T47D (cell line): ENCODE measurements at regions not wholly inside any gene's neighbourhood (a gene's known extent, or its start where the extent isn't known, plus 50 kb on each side); places are given as distances from the start of the nearest gene placed in this dataset.

Experiments used
- DNase-seq, 2 experiments: peaks; one replicate each; pipeline versions ENCODE4 v3.0.0 to v3.0.0-alpha.2; 2011 to 2012; ENCODE audit warnings: low read depth in 1 of 2, low spot score in 1 of 2
- JUND ChIP-seq: IDR thresholded peaks from 2 replicates; pipeline ENCODE4 v1.6.1; 2012; ENCODE audit warnings: low read depth
- in situ Hi-C: cut with HindIII; loops from 2 replicates; pipeline ENCODE4 v1.10.0; 2016; ENCODE audit warnings: low sequenced_read_pairs, low pct_unique_long_range_greater_than_20kb

GRCh38 chr2:18156421-18156820, 278.0 kb downstream of the KCNS3 start:
- in situ Hi-C loops: no loop called here

GRCh38 chr2:18156002-18156401, 277.5 kb downstream of the KCNS3 start:
- TF ChIP-seq JUND: no peak
- in situ Hi-C loops: no loop called here
- DNase-seq: no peak

More at GRCh38 chr2:18156421-18156820, 278.0 kb downstream of the KCNS3 start:
- TF ChIP-seq JUND: no peak
- no peak for DNase-seq

- DNase-seq: peak in 1 of 2 experiments; percentile 31
- TF ChIP-seq JUND: no peak
- in situ Hi-C loops: no loop called here
Measured at GRCh38 chr2:18154812-18155211, 276.3 kb downstream of the KCNS3 start.

DNA sequence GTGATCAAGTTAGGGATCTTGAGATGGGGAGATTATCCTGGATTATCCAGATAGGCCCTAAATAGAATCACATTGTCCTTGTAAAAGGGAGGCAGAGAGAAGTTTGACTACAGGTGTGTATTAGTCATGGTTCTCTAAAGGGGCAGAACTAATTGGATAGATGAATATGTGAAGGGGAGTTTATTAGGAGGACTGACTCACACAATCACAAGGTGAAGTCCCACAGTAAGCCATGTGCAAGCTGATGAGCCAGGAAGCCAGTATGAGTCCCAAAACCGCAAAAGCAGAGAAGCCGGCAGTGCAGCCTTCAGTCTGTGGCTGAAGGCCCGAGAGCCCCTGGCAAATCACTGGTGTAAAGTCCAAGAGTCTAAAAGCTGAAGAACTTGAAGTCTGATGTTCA, 275.8 kb downstream of the KCNS3 start:
- no peak for DNase-seq
- in situ Hi-C loops: no loop called here
- TF ChIP-seq JUND: no peak

- no peak for DNase-seq
- no peak for TF ChIP-seq JUND
- in situ Hi-C loops: no loop called here
Measured at GRCh38 chr2:18153741-18154140, 275.3 kb downstream of the KCNS3 start.

DNA sequence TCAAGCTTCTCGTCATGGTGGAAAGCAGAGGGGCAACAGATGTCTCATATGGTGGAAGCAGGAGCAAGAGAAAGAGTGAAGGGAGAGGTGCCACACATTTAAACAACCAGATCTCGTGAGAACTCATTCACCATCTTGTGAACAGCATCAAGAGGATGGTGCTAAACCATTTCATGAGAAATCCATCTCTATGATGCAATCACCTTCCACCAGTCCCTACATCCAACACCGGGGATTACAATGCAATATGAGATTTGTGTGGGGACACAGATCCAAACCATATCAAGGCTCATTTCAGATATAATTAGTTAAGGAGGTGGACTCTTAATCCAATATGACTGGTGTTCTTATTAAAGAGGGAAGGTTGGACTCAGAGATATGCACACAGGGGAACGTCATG, 272.8 kb downstream of the KCNS3 start:
- no peak for DNase-seq
- in situ Hi-C loops: no loop called here
- TF ChIP-seq JUND: no peak

DNA sequence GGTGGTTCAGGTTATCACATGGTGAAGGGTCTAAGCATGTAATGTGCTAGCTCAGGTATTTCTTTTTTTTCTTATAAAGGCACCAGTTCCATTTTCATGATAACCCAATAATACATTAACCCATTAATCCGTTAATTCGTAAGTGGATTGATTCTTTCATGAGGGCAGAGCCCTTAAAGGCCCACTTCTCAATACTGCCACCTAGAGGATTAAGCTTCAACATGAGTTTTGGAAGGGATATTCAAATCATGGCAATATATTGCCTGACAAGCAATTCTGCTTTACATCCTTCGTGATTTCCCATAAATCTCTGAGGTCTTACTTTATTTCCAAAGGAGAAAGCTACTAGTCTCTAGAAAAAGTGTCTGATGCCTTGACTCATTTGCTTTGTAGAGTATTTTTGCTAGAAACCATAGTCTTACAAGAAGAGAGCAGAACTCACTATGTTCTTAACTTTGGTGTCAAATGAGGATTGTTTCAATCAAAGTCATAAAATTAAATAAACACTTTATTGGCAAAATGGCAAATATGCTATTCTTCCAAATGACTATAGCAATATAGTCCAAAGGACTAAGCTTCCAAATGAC, 271.3 kb downstream of the KCNS3 start:
- DNase-seq: peak; percentile 11 to 58
- in situ Hi-C loops: no loop called here
- TF ChIP-seq JUND: no peak

- no peak for TF ChIP-seq JUND
- in situ Hi-C loops: no loop called here
- DNase-seq: no peak
Measured at GRCh38 chr2:18136881-18137475, 258.5 kb downstream of the KCNS3 start.

GRCh38 chr2:18133310-18133709, 254.8 kb downstream of the KCNS3 start:
- in situ Hi-C loops: no loop called here
- DNase-seq: no peak
- TF ChIP-seq JUND: no peak

DNA sequence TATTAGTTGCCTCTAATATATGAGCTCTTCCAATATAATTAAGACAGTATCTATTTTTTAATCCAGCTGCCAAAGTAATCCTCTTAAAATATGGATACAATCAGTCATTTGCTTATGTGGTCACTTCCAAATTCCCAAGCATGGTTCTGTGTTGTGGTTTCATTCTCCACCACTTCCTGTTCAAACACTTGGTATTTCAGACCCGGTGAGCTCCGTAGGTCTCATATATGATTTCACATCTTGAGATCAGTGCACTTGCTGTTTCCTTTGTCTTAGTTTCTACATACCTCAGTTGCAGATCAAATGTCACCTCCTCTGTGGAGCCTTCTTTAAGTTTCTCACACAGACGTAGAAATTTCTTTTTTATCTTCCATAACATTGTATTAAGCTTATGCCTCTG, 254.2 kb downstream of the KCNS3 start:
- in situ Hi-C loops: no loop called here
- TF ChIP-seq JUND: no peak
- peak in 1 of 2 experiments; percentile 28 for DNase-seq

GRCh38 chr2:18131761-18132160, 253.3 kb downstream of the KCNS3 start:
- TF ChIP-seq JUND: no peak
- no peak for DNase-seq

GRCh38 chr2:18129348-18129747, 250.9 kb downstream of the KCNS3 start:
- in situ Hi-C loops: no loop called here
- TF ChIP-seq JUND: no peak
- DNase-seq: no peak

More at GRCh38 chr2:18131761-18132160, 253.3 kb downstream of the KCNS3 start:
- in situ Hi-C loops: no loop called here

DNA sequence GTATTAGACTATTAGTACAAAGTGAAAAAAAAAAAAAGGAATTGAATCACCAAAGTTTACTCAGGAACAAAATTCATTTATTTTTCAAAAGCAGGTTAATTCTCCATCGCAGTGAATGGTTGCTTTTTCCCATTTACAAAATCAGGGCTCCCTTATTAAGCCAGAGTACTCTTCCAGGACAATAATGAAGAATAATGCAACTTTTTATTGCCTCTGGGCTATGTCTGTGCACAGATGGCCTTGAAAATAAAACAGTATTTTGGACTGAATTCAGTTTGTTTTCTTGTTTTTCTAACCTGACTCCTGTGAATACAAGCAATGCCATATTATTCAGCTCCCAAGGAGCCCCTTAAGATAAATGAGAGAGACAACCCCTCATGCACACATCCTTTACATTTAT, 246.8 kb downstream of the KCNS3 start:
- in situ Hi-C loops: no loop called here
- no peak for DNase-seq

More for the DNA sequence above, 246.8 kb downstream of the KCNS3 start:
- TF ChIP-seq JUND: no peak
